ENCODE measurements at regions not wholly inside any gene's neighbourhood (a gene's known extent, or its start where the extent isn't known, plus 50 kb on each side); places are given as distances from the start of the nearest gene placed in this dataset.

DNA sequence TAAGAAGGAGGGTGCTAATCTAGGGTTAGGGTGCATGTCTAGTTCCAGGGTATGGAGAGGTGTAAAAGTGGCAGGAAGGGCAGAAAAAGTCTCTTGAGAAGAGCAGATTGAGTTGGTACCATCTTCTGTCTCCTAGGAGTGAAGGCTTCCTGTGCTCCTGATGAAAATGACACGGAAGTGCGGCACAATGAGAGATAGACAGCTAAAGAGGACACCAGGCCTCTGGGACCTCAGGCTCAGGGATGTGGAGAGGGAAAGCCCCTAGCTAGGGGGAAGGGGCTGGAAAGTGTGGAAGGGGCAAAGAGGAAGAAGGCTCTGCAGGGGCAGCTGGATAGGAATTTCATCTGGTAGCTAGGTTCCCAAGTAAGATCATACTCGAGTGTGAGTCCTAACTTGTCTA lies 498.3 kb upstream of the EEF2KMT start:
- DNase-seq (ENCODE audit: insufficient read length, low spot score) (no peak), FAIRE-seq (no peak)
- TF ChIP-seq, protein P1, sequence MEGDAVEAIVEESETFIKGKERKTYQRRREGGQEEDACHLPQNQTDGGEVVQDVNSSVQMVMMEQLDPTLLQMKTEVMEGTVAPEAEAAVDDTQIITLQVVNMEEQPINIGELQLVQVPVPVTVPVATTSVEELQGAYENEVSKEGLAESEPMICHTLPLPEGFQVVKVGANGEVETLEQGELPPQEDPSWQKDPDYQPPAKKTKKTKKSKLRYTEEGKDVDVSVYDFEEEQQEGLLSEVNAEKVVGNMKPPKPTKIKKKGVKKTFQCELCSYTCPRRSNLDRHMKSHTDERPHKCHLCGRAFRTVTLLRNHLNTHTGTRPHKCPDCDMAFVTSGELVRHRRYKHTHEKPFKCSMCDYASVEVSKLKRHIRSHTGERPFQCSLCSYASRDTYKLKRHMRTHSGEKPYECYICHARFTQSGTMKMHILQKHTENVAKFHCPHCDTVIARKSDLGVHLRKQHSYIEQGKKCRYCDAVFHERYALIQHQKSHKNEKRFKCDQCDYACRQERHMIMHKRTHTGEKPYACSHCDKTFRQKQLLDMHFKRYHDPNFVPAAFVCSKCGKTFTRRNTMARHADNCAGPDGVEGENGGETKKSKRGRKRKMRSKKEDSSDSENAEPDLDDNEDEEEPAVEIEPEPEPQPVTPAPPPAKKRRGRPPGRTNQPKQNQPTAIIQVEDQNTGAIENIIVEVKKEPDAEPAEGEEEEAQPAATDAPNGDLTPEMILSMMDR (IDR thresholded peaks at IDR 0.05; ENCODE audit: insufficient read depth, missing control alignments), result no peak

DNA sequence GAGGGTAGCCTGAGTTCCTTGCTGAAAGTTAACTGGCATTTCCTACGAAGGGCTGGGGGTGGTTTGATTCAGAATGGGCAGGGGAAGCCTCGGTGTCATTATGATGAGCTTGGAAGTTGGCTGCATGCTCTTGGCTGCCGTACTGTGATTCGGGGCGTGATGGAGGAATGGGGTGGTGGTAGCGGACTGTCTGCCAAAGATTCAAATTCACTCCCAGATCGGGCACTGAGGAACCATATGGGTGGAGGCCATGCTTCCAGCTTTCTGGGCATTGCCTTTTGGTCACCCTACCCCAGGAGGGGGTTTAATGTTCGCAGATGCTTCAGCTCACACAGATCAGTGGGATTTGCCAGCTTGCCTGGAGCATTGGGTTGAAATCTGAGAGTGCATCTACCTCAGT lies 492.8 kb upstream of the EEF2KMT start:
- DNase-seq (ENCODE audit: insufficient read length, low spot score), result no peak
- TF ChIP-seq, protein P1 (IDR thresholded peaks at IDR 0.05; ENCODE audit: insufficient read depth, missing control alignments), result no peak
- FAIRE-seq, result no peak

DNA sequence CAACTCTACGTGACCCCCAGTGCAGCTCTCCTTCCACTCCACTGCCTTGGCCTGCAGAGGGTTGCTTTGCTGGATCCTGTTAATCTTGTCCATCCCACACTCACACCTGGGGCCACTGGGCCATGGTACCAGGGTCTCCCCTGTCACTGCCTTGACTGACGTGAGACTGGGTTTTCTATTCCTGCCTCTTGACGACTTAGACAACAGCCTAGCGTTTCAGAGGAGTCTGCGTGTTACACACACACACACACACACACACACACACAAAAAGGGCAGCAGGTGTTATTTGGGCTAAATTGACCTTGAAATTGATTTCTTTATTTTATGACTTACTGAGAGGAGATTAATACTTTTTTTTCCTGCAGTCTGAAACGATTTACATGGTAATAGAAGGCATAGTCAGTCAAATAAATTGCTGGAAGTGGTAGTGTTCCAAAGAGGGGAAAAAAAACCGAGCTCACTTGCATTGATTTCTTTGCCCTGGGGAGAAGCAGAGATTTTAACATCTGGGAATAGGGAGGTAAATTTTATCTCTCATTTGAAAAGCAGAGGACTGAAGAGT lies 492.3 kb upstream of the EEF2KMT start:
- TF ChIP-seq, protein P1 (IDR thresholded peaks at IDR 0.05; ENCODE audit: insufficient read depth, missing control alignments), result no peak
- no peak for DNase-seq (ENCODE audit: insufficient read length, low spot score)
- FAIRE-seq, result no peak

DNA sequence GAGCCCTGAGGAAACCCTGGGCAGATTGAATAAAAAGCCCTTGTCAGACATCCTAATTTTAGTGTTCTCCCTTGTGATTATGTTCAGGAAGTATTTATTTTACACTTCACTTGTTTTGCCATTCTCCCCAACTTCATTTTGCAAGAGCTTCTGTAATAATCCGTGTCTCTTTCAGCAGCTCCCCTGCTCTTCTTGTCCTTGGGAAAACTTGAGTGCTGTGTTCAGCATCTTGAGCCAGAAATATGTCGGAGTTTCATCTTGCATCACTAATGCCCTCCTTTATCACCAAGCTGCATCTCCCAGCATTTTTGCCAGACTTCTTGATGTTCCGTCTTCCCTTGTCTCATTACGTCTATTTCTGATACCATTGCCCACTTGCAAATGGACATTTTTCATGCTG lies 486.5 kb upstream of the EEF2KMT start:
- DNase-seq (ENCODE audit: insufficient read length, low spot score) (no peak), FAIRE-seq (no peak)
- TF ChIP-seq, protein P1 (IDR thresholded peaks at IDR 0.05; ENCODE audit: insufficient read depth, missing control alignments), result no peak

DNA sequence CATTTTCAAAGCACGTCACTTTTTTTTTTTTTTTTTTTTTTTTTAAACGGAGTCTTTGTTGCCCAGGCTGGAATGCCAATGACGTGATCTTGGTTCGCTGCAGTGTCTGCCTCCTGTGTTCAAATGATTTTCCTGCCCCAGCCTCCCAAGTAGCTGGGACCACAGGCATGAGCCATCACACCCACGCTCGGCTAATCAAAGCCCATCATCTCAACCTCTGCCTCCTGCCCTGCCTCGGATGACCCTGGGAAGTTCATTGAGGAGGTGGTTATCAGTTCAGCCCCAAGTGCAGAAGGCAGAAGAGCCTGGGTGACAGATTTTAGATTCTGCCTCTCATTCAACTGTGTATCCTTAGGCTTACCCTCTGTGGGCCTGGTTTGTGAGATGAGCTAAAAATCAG lies 484.9 kb upstream of the EEF2KMT start:
- FAIRE-seq, result no peak
- DNase-seq (ENCODE audit: insufficient read length, low spot score), result no peak
- TF ChIP-seq, protein P1 (IDR thresholded peaks at IDR 0.05; ENCODE audit: insufficient read depth, missing control alignments), result no peak

DNA sequence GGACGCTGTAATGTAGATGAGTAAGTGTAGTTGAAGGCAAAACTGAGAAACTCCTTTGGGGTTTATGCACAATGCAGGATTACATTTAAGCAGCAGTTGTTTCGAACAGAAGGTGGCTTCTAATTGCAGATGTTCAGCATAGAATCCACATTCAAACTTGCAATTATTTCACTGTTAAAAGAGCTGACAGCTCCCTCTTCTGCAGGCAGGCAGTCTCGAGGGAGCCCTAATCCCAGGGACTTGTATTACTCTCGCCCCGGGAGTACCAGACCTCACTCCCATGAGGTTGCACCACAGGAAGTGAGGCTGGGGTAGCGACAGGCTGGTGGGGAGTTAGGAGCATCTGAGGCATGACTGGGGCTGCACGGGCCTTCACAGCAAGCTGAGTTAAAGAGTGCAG lies 484.3 kb upstream of the EEF2KMT start:
- DNase-seq (ENCODE audit: insufficient read length, low spot score), result no peak
- FAIRE-seq, result no peak
- TF ChIP-seq, protein P1 (IDR thresholded peaks at IDR 0.05; ENCODE audit: insufficient read depth, missing control alignments), result no peak

DNA sequence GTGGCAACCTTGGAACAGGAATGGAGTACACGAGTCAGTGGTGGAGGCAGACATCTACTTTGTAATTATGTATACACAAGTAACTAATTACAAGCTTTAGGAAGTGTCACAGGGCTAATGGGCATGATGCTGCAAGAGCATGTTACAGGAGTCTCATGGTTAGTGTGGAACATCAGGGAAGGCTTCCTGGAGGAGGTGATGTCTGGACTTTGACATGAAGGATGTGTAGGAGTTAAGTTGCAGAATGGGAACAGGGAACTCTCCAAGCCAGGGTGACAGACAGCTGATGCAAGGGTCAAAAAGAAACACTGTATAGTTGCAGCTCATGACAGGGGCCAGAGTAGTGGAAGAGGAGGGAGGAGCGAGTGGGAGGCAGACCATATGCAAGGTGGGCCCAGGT lies 483.8 kb upstream of the EEF2KMT start:
- TF ChIP-seq, protein P1 (IDR thresholded peaks at IDR 0.05; ENCODE audit: insufficient read depth, missing control alignments), result no peak
- DNase-seq (ENCODE audit: insufficient read length, low spot score) (no peak), FAIRE-seq (no peak)
